SH-SY5Y (cell line): ENCODE measurements at regions not wholly inside any gene's neighbourhood (a gene's known extent, or its start where the extent isn't known, plus 50 kb on each side); places are given as distances from the start of the nearest gene placed in this dataset.

Source experiments
- GATA2 ChIP-seq: IDR thresholded peaks from 2 replicates; pipeline ENCODE4 v1.6.1; 2011; ENCODE audit warnings: mild to moderate bottlenecking, low read depth, low read length
- GATA3 ChIP-seq: IDR thresholded peaks from 2 replicates; pipeline ENCODE4 v1.6.1; 2011; ENCODE audit warnings: low read depth, mild to moderate bottlenecking, low read length, moderate library complexity

GRCh38 chr9:64061013-64061627 lies 1223.9 kb downstream of the FOXD4L5 start:
- peak; percentile 65 for TF ChIP-seq GATA3
- peak; percentile 38; the same call in 1 of the 2 replicates for TF ChIP-seq GATA2
